LNCaP clone FGC (cell line): ENCODE measurements at regions not wholly inside any gene's neighbourhood (a gene's known extent, or its start where the extent isn't known, plus 50 kb on each side); places are given as distances from the start of the nearest gene placed in this dataset.

Experiments used
- DNase-seq: peaks from one replicate; pipeline ENCODE4 v3.0.0-alpha.2; 2011; ENCODE audit warnings: low read depth
- H3K4me3 ChIP-seq: 2 replicates; pipeline ENCODE4 v1.5.1; 2011; ENCODE audit warnings: mild to moderate bottlenecking, low read depth, low read length, control low read depth
- CTCF ChIP-seq: IDR thresholded peaks from 2 replicates; pipeline ENCODE4 v1.5.1; 2012; ENCODE audit warnings: mild to moderate bottlenecking; ENCODE audit not compliant: control insufficient read depth, insufficient read depth; ENCODE audit errors: extremely low read depth

- DNase-seq, result no peak
- no peak for TF ChIP-seq CTCF
- no peak overlapping the region for H3K4me3 ChIP-seq
These were observed 111.8 kb downstream of the TBXT start for GRCh38 chr6:166055801-166056200.

- no peak overlapping the region for H3K4me3 ChIP-seq
- TF ChIP-seq CTCF, result no peak
- DNase-seq, result no peak
These were observed 114.8 kb downstream of the TBXT start for GRCh38 chr6:166052837-166053236.

DNA sequence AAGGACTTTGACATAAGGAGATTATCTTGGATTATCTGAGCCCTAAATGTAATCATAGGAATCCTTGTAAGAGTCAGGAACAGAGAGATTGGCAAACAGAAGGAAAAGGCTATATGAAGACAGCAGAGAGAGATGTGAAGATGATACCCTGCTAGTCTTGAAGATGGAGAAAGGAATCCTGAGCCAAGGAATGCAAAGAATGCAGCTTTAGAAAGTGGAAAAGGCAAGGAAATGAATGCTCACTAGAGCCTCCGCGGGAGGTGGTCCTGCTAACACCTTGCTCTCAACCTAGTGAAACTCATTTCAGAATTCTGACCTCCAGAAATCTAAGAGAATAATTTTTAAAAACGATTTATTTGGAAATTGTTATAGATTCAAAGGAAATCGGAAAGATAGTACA, 117.1 kb downstream of the TBXT start:
- TF ChIP-seq CTCF, result no peak
- H3K4me3 ChIP-seq, result no peak overlapping the region
- no peak for DNase-seq

GRCh38 chr6:166046982-166047381, 120.7 kb downstream of the TBXT start:
- H3K4me3 ChIP-seq, result no peak overlapping the region
- no peak for DNase-seq
- no peak for TF ChIP-seq CTCF

DNA sequence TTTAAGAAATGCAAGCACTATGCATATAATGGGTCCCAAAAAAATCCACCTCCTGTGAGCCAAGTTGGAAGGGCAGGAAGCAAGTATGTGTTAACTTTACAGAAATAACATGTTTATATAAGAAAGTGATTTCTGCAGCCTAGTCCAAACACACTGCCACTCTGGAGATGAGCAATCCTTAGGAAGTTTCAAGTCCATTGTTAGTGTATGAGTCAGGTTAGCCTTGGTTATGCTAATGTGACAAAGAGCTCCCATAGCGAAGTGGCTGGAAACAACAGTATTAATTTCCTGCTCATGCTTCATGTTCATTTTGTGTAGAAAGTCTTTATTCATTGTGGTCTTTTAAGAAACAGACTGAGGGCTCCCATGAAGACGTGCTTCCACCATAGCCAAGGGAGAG, 121.4 kb downstream of the TBXT start:
- no peak for TF ChIP-seq CTCF
- no peak for DNase-seq
- H3K4me3 ChIP-seq, result no peak overlapping the region

DNA sequence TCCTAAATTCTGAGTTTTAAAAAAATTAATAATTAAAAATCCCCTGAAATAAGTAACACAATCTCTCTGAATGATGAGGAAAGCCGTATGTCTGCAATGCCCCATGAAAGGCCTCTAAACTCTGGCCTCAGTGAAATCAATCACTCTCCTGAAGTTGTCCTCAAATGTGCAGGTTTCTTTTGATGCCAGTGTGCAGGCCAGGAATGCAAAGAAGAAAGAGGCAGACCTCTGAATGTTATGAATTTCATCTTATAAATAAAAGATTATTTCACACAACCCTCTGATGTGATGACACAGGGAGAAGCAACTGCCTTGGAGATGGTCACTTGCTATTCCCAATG, 121.8 kb downstream of the TBXT start:
- no peak overlapping the region for H3K4me3 ChIP-seq
- DNase-seq, result no peak
- no peak for TF ChIP-seq CTCF

DNA sequence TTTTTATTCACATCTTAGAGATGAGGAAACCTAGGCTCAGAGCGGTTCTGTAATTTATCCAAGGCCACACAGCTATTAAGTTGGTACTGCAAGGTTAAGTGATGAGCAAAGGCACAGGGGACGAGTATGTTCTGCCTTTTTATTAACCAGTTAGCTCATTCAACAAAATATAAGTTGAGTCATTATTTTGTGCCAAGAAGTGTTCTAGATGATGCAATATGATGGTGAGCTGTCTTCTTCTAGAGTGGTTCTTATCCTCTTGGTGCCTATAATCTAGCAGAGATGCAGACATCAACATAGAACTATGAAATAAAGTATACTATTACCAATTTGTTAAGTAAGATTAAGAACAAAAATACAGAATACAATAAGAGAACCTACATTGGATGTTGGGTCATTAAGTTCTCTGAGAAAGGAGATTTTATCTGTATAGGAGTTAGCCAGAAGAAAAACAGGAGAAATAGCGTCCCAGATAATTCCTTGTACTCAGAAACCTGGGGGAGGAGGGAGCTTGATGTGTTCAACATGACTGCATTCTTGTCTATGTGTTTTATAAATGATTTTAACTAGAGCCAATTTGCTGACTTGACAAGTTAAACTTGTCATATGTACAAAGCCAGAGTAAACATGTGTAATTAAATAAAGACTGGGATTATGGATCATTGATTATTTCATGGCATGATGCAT, 122.3 kb downstream of the TBXT start:
- no peak for TF ChIP-seq CTCF
- H3K4me3 ChIP-seq, result no peak overlapping the region
- DNase-seq, result no peak
